ENCODE measurements at regions not wholly inside any gene's neighbourhood (a gene's known extent, or its start where the extent isn't known, plus 50 kb on each side); places are given as distances from the start of the nearest gene placed in this dataset.

- TF ChIP-seq SMC3 (IDR thresholded peaks at IDR 0.05; ENCODE audit: low read depth, low read length) (no peak), EP300 (IDR thresholded peaks at IDR 0.05; ENCODE audit: borderline replicate concordance in 1 of 2, low read depth in 1 of 2, low read length in 1 of 2) (no peak), CTCF (IDR thresholded peaks at IDR 0.05) (no peak), RFX5 (IDR thresholded peaks at IDR 0.05; ENCODE audit: low read length) (no peak)
Measured at GRCh38 chr5:32531885-32532520, 53.4 kb upstream of the SUB1 start.
